Stimulated activated naive CD8-positive, alpha-beta T cell treated with anti-CD3 and anti-CD28 coated beads, Interleukin-15, amount 100 ng/mL, for 72 hours (primary cell): ENCODE measurements at regions not wholly inside any gene's neighbourhood (a gene's known extent, or its start where the extent isn't known, plus 50 kb on each side); places are given as distances from the start of the nearest gene placed in this dataset.

Experiments used
- ATAC-seq: fragments of 150-1000 bp; cut with Tn5 transposase; 2 replicates; pipeline ENCODE4 v1.10.0; 2021; ENCODE audit warnings: mild to moderate bottlenecking, moderate library complexity
- DNase-seq, 2 donors: peaks; one replicate each; pipeline ENCODE4 v3.0.0; 2021 to 2022
- H3K27ac Mint-ChIP-seq, 2 donors: one replicate each; pipeline ENCODE4 v1.8.0; 2022; ENCODE audit warnings: mild to moderate bottlenecking in 2 of 2, mixed read lengths in 2 of 2, moderate library complexity in 2 of 2
- H3K27me3 Mint-ChIP-seq: one replicate; pipeline ENCODE4 v1.8.0; 2022; ENCODE audit warnings: mixed read lengths
- H3K4me1 Mint-ChIP-seq: one replicate; pipeline ENCODE4 v1.8.0; 2022; ENCODE audit warnings: mild to moderate bottlenecking, mixed read lengths
- H3K4me3 Mint-ChIP-seq, 2 donors: one replicate each; pipeline ENCODE4 v1.8.0; 2022; ENCODE audit warnings: mild to moderate bottlenecking in 2 of 2, mixed read lengths in 2 of 2, moderate library complexity in 1 of 2
- H3K9me3 Mint-ChIP-seq, 2 donors: one replicate each; pipeline ENCODE4 v1.8.0; 2022; ENCODE audit warnings: mixed read lengths in 2 of 2

GRCh38 chr11:28592141-28592540, 484.0 kb downstream of the METTL15 start:
- Mint-ChIP-seq H3K27ac (no peak overlapping the region), H3K4me1 (no peaks in the 10 kb centered on the region), H3K27me3 (no peaks in the 10 kb centered on the region), H3K4me3 (no peak overlapping the region), H3K9me3 (peaks cover 0 to 5% of the 10 kb centered on the region in 2 donors)
- no peak for DNase-seq
- ATAC-seq = no peak

- Mint-ChIP-seq H3K9me3 (peaks cover 5 to 12% of the 10 kb centered on the region in 2 donors), H3K4me3 (no peak overlapping the region), H3K27ac (no peak overlapping the region), H3K27me3 (no peaks in the 10 kb centered on the region), H3K4me1 (no peaks in the 10 kb centered on the region)
- no peak for DNase-seq
- no peak for ATAC-seq
Observed at GRCh38 chr11:28584992-28585391, 476.8 kb downstream of the METTL15 start.

- Mint-ChIP-seq H3K27me3 (no peaks in the 10 kb centered on the region), H3K27ac (no peak overlapping the region), H3K4me1 (no peaks in the 10 kb centered on the region), H3K4me3 (no peak overlapping the region), H3K9me3 (peaks cover 5 to 12% of the 10 kb centered on the region in 2 donors)
- ATAC-seq (no peak), DNase-seq (no peak)
Observed at GRCh38 chr11:28582506-28582905, 474.3 kb downstream of the METTL15 start.

- no peaks in the 10 kb centered on the region for H3K4me1 Mint-ChIP-seq
- DNase-seq = no peak
- H3K27me3 Mint-ChIP-seq = no peaks in the 10 kb centered on the region
- H3K27ac Mint-ChIP-seq = no peak overlapping the region
- peaks cover 5 to 12% of the 10 kb centered on the region in 2 donors for H3K9me3 Mint-ChIP-seq
- no peak for ATAC-seq
- H3K4me3 Mint-ChIP-seq = no peak overlapping the region
Observed at GRCh38 chr11:28581286-28582242, 473.4 kb downstream of the METTL15 start.

- H3K27me3 Mint-ChIP-seq = peaks cover 7% of the 10 kb centered on the region
- no peak for DNase-seq
- H3K4me3 Mint-ChIP-seq = no peak overlapping the region
Observed at GRCh38 chr11:28571371-28571770, 463.2 kb downstream of the METTL15 start.

GRCh38 chr11:28569106-28569505, 460.9 kb downstream of the METTL15 start:
- ATAC-seq (no peak), DNase-seq (no peak)
- Mint-ChIP-seq H3K9me3 (peaks cover 0 to 5% of the 10 kb centered on the region in 2 donors), H3K4me3 (no peak overlapping the region), H3K27me3 (peaks cover 7% of the 10 kb centered on the region), H3K4me1 (no peaks in the 10 kb centered on the region), H3K27ac (no peak overlapping the region)

More at GRCh38 chr11:28571371-28571770, 463.2 kb downstream of the METTL15 start:
- peaks cover 0 to 5% of the 10 kb centered on the region in 2 donors for H3K9me3 Mint-ChIP-seq
- H3K27ac Mint-ChIP-seq = no peak overlapping the region
- no peaks in the 10 kb centered on the region for H3K4me1 Mint-ChIP-seq
- no peak for ATAC-seq

- no peaks in the 10 kb centered on the region for H3K4me1 Mint-ChIP-seq
- H3K27me3 Mint-ChIP-seq = peaks cover 7% of the 10 kb centered on the region
- peaks cover 0 to 5% of the 10 kb centered on the region in 2 donors for H3K9me3 Mint-ChIP-seq
- DNase-seq = no peak
- ATAC-seq = no peak
- no peak overlapping the region for H3K27ac Mint-ChIP-seq
- H3K4me3 Mint-ChIP-seq = no peak overlapping the region
Observed at GRCh38 chr11:28566339-28567089, 458.3 kb downstream of the METTL15 start.

GRCh38 chr11:28559492-28559891, 451.3 kb downstream of the METTL15 start:
- DNase-seq = no peak
- ATAC-seq = no peak
- peaks cover 10 to 14% of the 10 kb centered on the region in 2 donors for H3K9me3 Mint-ChIP-seq

GRCh38 chr11:28547321-28547741, 439.1 kb downstream of the METTL15 start:
- Mint-ChIP-seq H3K27me3 (no peaks in the 10 kb centered on the region), H3K9me3 (no peaks in the 10 kb centered on the region), H3K4me1 (no peaks in the 10 kb centered on the region), H3K4me3 (no peak overlapping the region), H3K27ac (no peak overlapping the region)
- DNase-seq (no peak), ATAC-seq (no peak)

More at GRCh38 chr11:28559492-28559891, 451.3 kb downstream of the METTL15 start:
- H3K4me3 Mint-ChIP-seq = no peak overlapping the region
- peaks cover 9% of the 10 kb centered on the region for H3K27me3 Mint-ChIP-seq
- no peak overlapping the region for H3K27ac Mint-ChIP-seq
- no peaks in the 10 kb centered on the region for H3K4me1 Mint-ChIP-seq

- no peak for DNase-seq
- Mint-ChIP-seq H3K4me1 (no peaks in the 10 kb centered on the region), H3K4me3 (no peak overlapping the region), H3K27me3 (no peaks in the 10 kb centered on the region), H3K9me3 (no peaks in the 10 kb centered on the region), H3K27ac (no peak overlapping the region)
- no peak for ATAC-seq
Observed at GRCh38 chr11:28545536-28545935, 437.3 kb downstream of the METTL15 start.

GRCh38 chr11:28542561-28542960, 434.4 kb downstream of the METTL15 start:
- Mint-ChIP-seq H3K27ac (no peak overlapping the region), H3K4me1 (no peaks in the 10 kb centered on the region), H3K9me3 (no peaks in the 10 kb centered on the region), H3K4me3 (no peak overlapping the region), H3K27me3 (no peaks in the 10 kb centered on the region)
- DNase-seq = no peak
- no peak for ATAC-seq

- DNase-seq (no peak), ATAC-seq (no peak)
- no peak overlapping the region for H3K27ac Mint-ChIP-seq
- no peaks in the 10 kb centered on the region for H3K4me1 Mint-ChIP-seq
- H3K4me3 Mint-ChIP-seq = no peak overlapping the region
- H3K9me3 Mint-ChIP-seq = no peaks in the 10 kb centered on the region
- no peaks in the 10 kb centered on the region for H3K27me3 Mint-ChIP-seq
Observed at GRCh38 chr11:28539239-28540030, 431.2 kb downstream of the METTL15 start.

- Mint-ChIP-seq H3K4me1 (no peaks in the 10 kb centered on the region), H3K4me3 (no peak overlapping the region), H3K27me3 (no peaks in the 10 kb centered on the region), H3K9me3 (no peaks in the 10 kb centered on the region), H3K27ac (no peak overlapping the region)
- no peak for DNase-seq
- no peak for ATAC-seq
Observed at GRCh38 chr11:28537822-28538221, 429.6 kb downstream of the METTL15 start.

GRCh38 chr11:28536504-28537267, 428.5 kb downstream of the METTL15 start:
- Mint-ChIP-seq H3K9me3 (no peaks in the 10 kb centered on the region), H3K27ac (no peak overlapping the region), H3K4me1 (no peaks in the 10 kb centered on the region), H3K27me3 (no peaks in the 10 kb centered on the region), H3K4me3 (no peak overlapping the region)
- DNase-seq (no peak), ATAC-seq (no peak)

- no peak for DNase-seq
- H3K4me3 Mint-ChIP-seq = no peak overlapping the region
- no peak overlapping the region for H3K27ac Mint-ChIP-seq
- no peaks in the 10 kb centered on the region for H3K27me3 Mint-ChIP-seq
- H3K9me3 Mint-ChIP-seq = no peaks in the 10 kb centered on the region
- ATAC-seq = no peak
- H3K4me1 Mint-ChIP-seq = no peaks in the 10 kb centered on the region
Observed at GRCh38 chr11:28535677-28536076, 427.5 kb downstream of the METTL15 start.
